KG1 (cell line): ENCODE measurements at regions not wholly inside any gene's neighbourhood (a gene's known extent, or its start where the extent isn't known, plus 50 kb on each side); places are given as distances from the start of the nearest gene placed in this dataset.

Experiments
- DNase-seq: peaks from one replicate; lab custom pipeline; 2025; lab: John Stamatoyannopoulos, UW

DNA sequence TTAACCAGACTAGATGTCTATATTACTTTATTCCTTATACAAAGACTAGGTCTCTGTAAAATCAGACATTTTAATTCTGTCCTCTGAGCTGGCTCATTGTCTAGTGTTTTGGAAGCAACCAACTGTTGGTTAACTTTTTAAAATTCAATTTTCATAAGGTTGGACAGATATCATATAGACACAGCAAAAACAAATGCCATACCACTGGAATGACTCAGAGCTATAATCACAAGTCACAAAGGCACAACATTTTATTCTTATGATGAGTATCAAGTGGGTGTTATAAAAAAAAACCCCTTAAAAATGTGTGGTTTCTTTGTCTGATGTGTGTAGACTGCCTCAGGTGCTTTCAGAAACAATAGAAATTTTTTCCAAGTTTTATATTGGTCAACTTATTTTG lies 296.2 kb upstream of the MARCKS start:
- DNase-seq: no peak

DNA sequence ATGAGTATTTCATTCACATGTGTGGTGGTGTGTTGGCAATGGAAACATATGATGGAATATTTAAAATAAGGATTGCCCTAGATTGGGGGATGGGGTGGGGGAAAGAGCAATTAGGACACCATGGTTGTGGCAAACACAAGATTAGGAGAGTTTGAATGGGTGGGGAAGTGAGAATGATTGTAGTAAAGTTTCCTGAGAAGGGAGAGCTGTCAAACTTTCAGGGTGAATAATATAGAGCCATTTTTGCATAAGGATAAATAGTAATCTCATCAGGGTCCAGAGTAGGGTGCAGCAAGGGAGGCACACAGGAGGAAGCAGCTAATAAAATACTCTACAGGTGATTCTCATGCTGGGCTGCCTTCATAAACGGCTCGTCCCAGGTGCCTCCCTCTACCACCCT lies 294.9 kb upstream of the MARCKS start:
- no peak for DNase-seq

DNA sequence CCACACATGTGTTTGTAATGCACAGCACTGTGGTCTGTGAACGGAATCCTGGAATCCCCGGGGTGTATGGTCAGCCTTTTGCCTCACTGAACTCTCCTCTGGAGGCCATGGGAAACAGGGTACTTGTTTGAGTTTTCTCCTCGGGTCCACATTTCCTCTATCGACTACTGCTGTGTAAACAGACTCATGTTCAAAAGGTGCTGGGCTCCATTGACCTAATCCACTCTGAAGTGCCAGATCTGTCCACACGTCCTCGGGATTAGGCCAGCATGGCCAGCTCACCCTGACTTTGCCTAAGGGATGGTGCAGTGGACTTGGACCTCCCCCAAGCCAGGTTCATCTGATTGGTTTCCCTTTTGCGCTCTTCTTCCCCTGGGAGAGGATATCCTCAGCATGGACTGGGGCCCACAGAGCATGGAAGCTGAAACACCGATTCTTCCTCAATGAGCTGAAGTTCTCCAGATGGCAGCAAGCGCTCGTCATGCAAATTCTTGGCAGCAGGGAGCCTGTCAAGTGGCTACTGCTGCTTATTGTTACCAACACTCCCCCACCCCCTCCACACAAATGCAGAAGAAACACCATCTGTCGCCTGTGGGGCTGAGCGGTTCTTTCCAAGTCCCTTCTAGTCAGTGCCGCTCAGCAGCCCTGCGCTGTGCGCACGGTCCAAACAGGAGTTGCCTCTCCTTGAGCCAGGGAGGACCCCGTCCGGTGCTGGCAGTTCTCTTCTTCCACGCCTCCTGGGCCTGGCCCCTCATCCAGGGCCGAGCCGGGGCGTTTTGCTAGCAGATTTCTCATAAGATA lies 292.6 kb upstream of the MARCKS start:
- DNase-seq: no peak

DNA sequence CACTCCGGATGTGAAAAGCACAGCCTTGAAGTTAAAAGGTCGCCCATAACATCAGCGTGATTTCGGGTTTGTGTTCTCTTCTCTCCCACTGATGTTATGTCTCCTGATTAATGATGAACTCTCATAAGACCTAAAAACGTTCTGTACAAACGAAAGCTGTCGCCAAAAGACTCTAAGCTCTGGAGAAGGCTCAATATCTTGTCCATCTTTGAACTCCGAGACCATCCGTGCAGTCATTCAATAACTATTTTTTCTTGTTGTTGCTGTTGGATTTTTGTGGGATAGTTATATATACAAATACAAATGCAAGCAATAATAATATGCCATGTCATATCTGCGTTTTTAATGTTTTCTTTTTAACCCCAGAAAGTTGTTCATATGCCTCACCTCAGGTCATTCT lies 291.8 kb upstream of the MARCKS start:
- no peak for DNase-seq

DNA sequence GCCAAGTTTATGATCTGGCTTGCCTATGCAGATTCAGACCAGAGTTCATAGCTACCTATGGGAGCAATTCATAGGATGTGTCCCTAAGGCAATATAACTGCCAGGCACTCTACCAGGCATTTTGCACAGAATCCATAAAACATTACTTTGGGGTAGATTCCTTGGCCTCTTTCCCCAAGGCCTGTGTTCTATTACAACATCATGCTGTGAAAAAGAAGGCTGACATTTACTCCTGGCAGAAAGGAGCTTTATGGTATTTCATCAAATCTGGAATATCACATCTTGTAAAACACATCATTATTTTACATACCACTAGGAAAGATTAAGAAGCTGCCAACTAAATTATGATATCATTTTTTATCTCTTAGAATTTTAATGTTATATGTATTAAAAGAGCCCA lies 287.0 kb upstream of the MARCKS start:
- DNase-seq: no peak

DNA sequence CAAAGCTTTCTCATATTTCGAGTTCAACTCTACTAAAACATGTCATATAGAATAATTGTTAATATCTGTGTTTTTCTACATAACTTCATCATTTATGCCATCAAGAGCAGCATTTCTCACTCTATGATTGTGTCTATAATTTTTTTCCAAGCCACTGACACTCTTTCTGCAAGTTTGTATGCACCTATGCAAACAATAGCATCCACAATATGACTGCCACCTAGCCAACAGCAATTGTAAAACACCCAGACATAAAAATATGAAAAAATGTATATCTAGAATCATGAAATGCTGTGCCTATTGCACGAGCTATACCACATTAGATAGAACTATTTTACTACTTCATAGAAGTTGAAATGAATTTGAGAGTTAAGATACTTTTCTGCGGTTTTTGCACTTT lies 286.5 kb upstream of the MARCKS start:
- no peak for DNase-seq

DNA sequence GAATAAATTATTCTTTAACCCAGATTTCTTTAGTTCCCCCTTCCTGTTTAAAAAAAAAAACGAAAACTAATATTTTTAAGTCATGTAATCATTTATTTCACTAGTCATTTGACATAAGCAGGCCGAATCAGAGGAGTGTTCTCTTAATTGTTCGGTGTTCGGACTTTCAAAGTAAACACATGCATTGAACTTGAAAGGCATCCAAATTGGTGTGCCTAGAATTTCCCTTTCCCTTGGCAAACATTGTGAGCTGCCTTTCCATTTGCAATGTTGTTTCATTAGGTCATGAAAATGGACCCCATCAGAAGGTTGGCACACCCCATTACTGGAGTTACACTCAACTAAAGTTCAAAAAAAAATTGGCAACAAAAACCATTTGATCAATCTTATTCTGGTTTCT lies 283.0 kb upstream of the MARCKS start:
- no peak for DNase-seq

DNA sequence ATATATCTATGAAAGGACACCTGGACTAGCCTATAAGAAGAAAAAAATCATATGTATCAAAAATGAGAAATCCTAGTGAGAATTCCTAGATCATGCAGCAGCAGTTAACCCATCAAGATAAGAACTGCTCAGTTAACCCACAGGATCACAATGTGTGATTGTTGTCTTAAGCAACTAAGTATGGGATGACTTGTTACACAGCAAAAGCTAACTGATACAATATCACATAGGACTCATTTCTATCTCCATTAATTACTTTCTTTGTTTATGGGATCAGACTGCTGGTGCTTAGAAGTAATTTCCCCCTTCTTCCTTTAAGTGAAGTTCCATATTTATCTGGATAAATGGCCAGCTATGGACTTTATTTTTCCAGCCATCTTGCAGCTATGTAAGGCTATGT lies 280.8 kb upstream of the MARCKS start:
- DNase-seq: no peak

DNA sequence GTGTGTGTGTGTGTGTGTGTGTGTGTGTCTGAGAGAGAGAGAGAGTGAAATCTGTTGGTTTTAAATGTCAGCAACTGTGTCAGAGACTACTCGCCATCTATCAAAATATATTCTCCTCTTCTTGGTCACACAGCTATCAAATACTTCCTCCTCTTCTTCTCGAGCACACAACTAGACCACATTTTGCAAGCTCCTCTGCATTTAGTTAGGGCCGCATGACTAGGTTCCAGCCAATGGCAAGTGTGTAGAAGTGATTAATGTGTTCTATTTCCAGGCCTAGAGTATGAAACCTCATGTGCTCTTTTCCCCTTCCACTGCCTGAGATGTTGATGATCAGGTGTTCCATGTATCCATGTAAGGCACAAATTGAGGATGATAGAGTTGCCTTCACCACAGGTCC lies 278.5 kb upstream of the MARCKS start:
- DNase-seq: no peak

DNA sequence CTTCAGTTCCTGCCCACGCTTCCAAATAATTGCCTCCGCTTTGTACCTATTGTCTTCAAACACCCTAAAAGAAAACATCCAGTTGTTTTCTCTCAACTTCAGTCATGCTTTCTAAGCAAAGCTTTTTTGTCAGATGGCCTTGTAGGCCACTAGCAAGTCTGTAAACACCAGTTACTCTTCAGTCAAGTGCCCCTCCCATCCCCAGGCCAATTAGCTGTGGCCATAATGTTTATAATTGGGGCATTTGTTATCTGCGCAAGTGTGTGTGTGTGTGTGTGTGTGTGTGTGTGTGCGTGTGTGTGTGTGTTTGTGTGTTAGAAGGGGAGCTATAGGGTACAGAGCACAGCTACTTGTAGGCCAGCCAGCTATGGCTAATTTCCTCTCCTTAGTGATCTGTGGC lies 272.4 kb upstream of the MARCKS start:
- no peak for DNase-seq

DNA sequence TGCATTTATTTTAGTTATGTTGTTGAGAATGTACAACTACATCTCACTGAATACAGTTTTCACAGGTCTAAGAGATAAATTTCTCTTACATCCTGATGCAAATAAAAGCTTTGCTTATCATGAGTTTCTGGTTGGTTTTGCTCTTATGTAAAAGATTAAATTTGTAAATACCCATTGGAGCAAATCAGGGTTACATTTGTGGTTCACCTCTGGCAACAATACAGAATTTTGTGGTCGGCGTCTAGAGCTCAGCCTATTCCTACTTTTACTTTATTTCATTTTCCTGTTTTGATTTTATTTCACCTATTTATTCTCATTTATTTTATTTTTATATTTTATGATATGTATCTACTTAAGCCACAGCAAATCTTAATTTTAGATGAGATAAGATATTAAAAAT lies 271.9 kb upstream of the MARCKS start:
- DNase-seq: no peak

DNA sequence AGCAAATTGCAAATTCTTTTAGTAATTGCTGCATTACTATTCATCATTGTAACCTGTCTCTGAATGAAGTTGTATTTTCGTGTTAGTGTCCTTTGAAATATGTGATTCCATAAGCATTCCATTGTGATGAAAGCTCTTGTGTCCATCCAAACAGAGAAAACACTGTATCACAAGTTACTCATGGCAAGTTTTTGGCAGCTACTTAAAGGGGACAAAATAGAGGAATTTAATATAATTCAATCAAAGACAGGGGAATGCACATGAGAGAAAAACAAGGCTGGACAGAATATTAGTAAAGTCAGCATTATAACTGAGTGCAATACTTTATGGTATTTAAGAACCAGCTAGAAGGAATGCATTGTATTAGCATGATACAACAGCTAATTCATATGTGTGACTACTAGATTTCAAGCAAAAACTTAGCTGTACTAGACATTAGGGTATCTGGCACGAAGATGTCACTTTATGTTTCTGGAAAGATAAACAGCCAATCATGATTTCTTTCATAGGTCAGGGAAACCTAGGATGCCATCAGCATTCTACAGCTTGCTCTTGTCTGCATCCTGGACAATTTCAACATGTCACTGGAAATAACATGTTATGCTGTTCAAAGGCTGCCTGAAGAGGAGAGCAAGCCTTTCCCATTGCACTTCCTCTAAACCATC lies 270.6 kb upstream of the MARCKS start:
- DNase-seq: no peak

DNA sequence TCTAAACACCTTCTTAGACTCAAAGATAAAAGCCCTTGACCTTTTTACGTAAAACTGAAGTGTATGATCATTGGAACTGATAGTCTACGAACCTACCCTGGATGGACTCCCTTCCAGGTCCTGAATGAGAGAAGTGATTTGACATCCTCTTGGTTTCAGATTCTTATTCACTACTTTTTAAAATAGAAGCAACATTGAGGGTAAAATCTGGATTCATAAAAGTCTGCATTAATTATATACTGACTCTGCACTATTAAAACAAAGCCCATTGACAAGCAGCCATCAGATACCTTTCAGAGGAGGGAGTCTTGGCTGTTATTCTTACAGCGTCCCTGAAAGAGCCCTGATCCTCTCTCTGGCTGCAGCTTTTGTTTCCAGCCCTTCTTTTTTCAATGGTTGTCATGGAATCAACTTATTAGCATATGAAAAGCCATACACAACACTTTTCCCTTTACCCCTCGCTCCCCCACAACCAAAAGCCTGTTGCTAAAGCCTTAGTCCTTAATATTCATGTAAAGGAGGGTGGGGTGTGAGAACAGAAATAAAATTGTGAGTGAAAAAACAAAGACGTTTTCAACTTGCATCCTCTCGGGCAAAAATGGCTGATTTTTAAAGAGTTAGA lies 270.0 kb upstream of the MARCKS start:
- DNase-seq: no peak

DNA sequence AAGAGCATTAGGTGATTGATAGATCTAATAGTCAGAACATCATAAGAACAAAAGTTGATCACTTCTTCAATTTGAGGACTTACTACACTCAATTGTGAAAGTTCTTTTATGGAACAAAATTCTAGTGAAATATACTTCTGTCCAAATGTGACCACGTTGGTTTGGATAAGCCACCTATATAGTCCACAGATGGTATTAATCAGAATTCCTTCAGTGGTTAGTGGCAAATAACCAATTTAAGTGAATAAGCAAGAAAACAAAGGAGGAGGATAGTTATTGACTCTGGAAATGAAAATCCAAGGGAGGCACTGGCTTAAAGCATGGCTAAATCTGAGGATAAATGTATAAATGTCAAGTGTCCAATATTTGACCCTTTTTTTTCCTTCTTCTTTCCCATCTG lies 268.5 kb upstream of the MARCKS start:
- DNase-seq: no peak

DNA sequence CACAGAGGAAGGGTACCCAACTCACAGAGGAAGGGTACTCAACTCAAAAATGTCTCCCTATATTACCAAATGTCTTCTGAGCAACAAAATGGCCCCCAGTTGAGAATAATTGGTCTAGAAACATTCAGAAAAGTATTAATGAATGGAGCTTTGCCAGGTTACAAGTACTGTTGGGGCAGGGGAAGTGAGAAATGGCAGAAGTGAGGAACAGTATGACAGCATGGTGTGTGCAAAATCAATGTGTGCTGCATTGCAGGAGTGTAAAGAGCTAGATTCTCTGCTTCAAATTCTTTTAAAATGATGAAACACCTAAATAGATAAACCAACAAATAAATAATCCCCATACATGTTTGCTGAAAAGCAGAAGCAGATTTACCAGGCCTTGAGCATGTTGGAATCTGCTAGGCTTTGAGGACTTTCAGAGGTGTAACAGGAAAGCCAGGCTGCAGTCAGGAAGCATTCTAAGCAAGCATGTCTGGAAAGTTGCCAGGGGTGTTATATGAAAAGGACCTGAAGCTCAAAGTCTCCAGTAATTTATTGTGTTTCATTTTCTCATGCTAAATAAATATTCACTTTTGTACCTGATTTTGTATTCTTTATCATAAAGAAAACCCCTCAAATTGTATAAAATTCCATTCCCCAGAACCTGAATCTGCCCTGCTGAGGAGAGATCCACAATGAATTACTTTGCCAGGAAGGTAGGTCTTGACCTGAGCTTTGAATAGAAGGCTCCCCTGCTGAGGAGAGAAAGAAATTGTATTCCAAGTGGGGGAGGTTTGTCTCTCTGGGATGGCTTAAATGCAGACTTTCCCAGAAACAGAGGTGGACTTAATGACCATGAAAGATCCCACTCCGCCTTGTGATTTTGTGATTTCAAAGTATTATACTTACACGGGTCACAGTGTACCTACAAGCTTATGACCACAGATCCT lies 265.0 kb upstream of the MARCKS start:
- DNase-seq: no peak

DNA sequence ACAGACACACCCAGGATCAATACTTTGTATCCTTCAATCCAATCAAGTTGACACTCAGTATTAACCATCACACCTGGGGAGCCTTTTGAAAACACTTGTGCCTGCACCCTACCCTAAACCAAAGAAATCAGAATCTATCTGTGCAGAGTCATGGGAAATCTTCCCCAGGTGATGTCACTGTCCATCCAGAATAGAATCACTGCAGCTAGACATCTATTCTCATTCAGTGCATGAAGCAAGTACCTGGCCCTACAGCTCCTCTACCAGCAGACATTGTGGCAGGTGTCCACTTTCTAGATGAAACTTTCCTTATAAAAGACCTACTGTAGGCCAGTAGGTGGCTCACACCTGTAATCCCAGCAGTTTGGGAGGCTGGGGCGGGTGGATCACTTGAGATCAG lies 262.4 kb upstream of the MARCKS start:
- DNase-seq: no peak

DNA sequence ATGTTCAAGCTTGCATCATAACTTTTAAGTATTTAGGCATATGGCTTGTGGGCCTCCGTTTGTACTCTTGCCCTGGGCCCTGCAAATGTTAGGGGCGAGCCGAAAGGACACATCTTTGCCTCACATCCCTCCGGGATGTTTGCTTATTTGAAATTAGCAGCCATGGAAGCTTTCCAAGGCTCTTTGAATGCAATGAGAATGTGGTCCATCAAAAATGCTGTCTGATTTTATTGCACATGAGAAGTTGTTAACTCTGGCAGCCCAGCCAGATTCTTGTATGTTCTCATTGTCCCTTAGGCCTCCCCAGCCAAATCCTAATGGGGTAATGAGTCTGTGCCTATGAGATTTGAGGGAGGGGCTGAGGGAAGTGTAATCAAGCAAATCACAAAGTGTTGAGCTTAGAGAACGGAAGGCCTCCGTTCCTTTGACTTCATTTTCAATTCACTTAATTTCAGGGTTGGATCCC lies 261.2 kb upstream of the MARCKS start:
- no peak for DNase-seq

DNA sequence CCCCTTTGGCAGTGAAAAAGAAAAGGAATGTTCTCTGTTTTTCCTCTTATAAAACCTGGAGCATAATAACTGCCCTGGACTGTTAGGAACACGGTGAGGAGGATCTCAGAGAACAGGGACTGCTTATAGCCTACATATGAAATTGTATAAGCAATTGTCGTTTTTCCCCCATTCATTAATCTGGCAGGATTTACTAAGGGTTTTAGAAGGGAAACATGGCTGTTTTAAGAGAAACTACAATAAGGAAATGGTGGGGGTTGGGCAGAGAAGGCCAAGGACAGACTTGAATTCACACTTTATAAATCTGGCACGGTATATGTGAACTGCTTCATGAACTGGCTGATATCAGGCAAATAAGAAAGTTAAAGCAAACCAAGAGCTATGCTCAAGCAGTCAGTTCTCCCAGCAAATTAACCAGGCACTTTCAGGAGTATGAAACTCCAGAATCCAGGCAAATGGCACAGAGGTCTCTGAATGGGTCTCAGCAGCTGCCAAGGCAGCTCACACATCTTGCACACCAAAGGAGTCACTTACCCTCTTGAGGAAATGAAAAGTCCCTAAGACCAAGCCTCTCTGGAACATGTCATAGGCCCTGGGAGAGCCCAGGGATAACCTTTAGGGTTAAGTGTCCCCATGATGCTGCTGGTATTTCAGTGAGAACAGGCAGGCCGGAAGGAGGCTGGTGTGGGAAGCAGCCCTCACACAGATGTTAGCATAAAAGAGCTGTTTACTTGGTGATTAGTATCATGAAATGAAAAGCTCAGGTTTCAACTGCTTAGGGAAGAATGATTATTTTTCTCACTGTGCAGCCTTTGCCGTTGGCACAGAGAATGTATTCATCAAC lies 260.5 kb upstream of the MARCKS start:
- DNase-seq: no peak

DNA sequence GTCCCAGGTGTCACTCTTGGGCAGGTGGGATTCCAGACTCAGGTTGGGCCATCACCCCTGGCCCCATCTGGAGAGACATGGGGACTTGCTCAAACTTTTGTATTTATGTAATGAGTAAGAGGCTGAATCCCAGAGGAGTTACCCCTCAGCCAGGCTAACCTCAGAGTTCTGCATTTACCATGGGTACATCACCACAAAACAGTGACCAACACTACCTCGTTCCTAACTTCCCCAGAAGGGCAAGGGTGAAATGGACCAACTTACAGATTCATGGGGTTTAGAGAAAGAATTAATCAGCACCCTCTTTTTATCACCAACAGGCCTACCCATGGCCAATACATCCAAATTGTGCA lies 259.9 kb upstream of the MARCKS start:
- no peak for DNase-seq

DNA sequence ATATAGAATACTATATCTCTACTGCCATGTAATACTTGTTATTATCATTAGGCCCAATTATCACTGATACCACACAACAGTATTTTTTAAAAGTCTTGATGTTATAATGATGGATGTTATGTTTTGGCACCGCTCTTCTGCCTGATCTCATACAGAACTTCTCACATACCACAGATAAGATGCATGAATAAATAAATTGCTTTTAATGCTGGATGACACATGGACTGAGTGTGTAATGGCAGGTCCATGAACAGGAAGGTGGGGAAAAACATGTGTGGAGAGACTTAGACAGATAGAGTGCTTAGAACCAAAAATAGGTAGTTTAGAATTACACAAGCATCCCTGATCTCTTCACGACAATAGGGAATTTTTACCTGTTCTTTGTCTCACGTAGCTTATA lies 258.4 kb upstream of the MARCKS start:
- no peak for DNase-seq

DNA sequence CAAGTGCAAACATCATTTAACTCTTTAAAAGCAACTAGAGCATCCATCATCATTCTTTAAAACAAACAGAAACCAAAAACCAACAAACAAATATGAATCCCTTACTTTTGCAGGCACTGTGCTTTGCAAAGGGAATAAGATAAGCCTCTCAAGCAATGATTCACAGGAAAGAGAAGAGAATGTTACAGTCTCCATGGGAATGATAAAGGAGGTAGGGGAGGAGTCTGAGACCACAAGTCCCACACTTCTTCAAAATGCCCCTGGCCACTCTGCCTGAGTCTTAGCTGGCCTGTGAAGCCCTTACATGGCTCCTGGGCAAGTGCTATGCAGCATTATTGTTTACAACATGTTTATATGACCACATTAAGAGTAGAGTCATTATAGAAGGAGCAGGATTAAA lies 257.7 kb upstream of the MARCKS start:
- DNase-seq: no peak
